Fibroblast of skin of scalp (primary cell): ENCODE measurements at regions not wholly inside any gene's neighbourhood (a gene's known extent, or its start where the extent isn't known, plus 50 kb on each side); places are given as distances from the start of the nearest gene placed in this dataset.
"Not testable (repeated sequence)": the region's sequence is repeated elsewhere in the genome, so short reads cannot be mapped to it uniquely, and the experiment has no call there.

Experiments used
- DNase-seq: peaks from one replicate; pipeline ENCODE4 v3.0.0-alpha.2; 2013

DNA sequence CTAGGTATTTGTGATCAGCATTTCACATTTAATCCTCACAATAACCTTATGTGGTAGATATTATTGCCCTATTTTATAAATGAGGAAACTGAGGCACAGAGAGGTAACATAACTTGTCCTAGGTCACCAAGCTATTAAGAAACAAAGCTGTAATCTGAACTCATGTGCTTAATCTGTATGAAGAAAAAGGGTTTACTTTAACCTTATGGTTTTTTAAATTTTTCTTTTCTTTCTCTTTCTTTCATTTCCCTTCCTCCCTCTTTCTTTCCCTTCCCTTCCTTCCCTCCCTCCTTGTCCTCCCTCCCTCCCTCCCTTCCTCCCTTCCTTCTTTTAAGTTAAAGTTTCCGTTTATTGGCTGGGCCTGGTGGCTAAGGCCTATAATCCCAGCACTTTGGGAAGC is 105.2 kb upstream of the AMZ2 start:
- DNase-seq = no peak

DNA sequence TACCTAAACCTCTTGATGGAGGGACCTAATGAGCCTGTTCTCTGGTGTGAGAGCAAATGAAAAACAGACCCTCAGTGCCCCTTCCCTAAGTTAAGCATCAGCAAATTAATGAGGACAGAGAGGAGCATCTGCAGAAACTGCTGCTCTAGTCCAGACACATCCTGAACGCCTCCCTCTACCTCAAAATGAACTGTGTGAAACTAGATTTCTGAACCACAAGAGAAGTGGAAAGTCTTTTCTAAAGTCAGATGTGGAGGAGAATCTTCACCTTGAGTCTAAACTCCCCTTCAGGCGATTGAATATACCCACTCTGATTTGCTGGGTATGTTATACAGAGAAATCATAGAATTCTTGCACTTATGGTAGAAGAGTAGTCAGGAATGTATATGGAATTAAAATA is 104.4 kb upstream of the AMZ2 start:
- no peak for DNase-seq

DNA sequence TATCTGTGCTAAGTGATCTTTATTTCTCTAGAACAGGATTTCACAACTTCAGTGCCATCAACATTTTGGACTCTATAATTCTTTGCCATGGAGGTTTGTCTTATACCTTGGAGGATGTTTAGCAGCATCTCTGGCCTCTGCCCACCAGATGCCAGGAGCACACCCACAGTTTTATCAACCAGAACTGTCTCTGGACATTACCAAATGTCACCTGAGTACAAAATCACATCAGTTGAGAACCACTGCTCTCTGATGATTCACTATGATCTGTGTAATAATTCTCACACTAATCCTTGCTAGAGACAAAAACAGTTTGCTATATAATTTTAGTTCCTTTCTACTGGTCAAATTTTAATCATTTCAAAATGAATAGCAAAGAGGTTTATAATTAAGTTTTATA is 102.8 kb upstream of the AMZ2 start:
- no peak for DNase-seq

DNA sequence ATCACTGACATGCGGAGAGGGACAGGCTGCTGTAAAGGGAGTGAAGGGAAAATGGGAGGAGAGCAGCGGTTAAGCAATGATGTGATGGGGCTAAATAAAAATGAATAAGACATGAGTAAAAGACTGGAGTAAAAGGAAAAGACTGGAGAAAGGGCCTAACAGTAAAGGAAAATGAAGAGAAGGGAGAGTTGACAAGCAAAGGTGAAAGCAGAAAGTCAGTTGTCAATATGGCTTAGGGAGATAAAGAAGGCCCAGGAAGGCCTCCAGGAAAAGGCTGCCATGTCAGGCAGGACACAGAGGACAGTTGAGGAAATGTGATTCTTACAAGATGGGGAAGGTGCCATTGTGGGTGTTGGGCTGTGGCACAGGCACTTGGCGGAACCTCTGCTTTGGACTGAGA is 98.9 kb upstream of the AMZ2 start:
- no peak for DNase-seq

DNA sequence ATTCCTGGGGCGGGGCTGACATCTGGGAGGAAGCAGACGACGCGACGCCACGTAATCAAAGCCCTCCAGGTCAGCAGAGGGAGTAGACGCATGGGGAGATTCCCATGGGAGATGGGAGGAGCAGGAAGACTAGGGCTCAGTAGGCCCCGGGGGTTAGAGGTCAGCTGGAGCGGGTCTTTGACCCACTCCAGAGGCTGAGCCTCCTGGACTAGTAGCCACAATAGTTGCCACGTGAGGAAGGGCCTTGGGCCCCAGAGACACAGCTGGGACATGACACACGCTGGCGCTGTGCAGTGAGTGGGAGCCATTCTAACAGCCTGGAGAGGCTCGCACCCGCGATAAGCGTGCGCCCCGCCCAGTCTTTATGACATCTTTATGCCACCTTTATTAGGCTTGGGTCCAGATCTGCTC is 95.7 kb upstream of the AMZ2 start:
- DNase-seq = no peak

DNA sequence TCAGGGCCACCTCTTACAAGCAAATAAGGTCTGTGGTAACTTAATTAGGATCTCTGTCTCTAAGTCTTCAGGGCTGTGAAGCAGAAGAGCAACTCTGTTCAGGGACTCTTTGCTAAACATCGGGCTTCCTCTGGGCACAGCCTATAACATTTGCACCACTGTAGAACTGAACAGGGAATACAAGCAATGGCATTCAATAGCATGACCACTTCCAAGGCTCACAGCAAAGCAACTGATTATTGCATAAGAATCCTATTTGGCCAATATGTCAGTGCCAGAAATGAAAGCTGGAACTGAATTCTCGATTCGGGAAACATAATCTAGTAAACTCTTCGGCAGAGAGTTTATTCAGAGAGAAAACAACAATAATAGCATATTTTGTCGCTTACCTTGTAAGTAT is 92.2 kb upstream of the AMZ2 start:
- DNase-seq = no peak

DNA sequence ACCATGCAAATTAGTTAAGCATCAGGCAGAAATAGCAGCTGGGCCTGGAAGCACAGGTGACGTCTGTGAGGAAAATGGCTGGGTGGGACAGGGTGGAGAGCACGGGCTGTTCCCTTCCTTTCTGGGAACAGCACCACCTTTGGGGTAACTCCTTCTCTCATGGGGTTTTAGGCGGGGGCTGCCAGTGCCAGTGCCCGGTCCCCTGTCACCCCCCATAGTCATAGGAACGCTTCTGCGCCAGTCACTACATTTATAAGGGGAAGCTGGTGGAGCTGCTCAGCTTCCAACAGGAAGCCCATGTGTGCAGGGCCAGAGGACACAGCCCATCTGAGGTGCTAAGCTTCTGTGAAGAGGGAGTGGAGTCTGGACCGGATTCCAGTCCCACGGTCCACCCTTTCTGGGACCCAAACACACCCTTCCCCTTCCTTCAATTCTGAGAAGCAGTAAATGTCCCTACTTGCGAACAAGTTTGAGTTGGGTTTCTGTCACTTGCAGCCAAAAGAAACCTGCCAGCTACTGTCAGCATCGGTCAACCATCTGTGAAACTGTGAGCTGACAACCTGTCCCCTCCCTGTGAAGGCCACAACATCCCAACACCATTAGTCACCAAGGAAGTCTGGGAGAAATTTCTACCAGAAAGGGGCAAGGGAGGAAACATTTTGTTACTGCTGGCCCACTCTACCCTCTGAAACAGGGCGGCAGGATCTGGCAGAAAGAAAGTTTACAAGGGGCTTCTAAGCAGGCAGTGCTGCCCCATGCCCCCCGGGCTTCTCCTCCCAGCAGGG is 86.0 kb upstream of the AMZ2 start:
- DNase-seq = peak; percentile 4

DNA sequence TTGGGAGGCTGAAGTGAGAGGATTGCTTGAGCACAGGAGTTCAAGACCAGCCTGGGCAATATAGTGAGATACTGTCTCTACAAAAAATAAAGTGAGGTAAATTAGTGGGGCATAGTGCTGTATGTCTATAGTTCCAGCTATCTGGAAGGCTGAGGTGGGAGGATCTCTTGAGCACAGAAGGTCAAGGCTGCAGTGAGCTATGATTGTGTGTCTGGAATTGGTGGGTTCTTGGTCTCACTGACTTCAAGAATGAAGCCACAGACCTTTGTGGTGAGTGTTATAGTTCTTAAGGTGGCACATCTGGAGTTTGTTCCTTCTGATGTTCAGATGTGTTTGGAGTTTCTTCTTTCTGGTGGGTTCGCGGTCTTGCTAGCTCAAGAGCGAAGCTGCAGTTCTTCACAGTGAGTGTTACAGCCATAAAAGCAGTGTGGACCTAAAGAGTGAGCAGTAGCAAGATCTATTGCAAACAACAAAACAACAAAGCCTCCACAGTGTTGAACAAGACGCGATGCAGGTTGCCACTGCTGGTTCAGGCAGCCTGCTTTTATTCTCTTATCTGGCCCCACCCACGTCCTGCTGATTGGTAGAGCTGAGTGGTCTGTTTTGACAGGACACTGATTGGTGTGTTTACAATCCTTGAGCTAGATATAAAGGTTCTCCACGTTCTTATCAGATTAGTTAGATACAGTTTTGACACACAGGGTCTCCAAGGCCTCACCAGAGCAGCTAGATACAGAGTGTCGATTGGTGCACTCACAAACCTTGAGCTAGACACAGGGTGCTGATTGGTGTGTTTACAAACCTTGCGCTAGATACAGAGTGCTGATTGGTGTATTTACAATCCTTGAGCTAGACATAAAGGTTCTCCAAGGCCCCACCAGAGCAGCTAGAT is 79.3 kb upstream of the AMZ2 start:
- not testable (repeated sequence) for DNase-seq

DNA sequence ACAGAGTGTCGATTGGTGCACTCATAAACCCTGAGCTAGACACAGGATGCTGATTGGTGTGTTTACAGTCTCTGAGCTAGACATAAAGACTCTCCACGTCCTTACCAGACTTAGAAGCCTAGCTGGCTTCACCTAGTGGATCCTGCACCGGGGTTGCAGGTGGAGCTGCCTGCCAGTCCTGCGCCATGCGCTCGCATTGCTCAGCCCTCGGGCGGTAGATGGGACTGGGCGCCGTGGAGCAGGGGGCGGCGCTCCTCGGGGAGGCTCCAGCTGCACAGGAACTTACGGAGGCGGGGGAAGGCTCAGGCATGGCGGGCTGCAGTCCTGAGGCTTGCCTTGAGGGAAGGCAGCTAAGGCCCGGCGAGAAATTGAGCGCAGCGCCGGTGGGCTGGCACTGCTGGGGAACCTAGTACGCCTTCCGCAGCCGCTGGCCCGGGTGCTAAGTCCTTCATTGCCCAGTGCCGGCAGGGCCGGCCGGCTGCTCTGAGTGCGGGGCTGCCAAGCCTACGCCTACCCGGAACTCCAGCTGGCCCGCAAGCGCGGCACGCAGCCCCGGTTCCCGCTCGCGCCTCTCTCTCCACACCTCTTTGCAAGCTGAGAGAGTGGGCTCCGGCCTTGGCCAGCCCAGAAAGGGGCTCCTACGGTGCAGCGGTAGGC is 78.5 kb upstream of the AMZ2 start:
- not testable (repeated sequence) for DNase-seq

DNA sequence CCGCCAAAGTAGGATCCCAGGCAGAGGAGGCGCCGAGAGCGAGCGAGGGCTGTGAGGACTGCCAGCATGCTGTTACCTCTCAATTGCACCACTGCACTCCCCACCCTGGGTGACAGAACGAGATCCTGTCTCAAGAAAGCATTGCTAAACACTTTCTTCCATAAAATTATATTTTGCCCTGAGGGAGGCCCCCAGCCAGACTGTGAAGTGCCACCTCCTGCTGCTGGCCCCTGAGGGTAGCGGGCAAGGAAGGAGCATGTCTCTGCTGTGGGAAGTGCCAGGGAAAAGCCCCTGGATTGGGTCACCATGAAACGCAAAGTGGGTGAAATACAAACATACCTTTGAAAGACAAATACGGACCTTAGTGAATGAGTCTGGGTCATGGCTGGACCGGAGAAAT is 78.0 kb upstream of the AMZ2 start:
- no peak for DNase-seq

DNA sequence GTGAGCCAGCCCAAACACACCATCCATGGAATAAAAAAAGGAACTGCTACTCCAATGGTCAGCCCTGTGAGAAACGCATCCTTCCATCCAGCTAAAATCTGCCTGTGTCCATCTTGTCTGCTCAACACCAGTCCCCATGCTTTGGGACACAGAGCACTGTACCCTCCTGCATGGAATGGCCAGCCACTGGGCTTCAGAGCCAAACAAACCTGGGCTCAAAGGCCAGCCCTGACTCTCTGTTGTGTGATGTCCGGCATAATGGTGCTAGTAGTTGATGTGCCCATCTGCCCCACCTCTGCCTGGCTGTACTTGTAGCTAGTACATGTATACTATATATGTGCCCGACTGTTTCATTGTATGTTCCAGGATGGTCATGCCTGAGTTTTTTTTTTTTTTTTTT is 77.6 kb upstream of the AMZ2 start:
- no peak for DNase-seq

DNA sequence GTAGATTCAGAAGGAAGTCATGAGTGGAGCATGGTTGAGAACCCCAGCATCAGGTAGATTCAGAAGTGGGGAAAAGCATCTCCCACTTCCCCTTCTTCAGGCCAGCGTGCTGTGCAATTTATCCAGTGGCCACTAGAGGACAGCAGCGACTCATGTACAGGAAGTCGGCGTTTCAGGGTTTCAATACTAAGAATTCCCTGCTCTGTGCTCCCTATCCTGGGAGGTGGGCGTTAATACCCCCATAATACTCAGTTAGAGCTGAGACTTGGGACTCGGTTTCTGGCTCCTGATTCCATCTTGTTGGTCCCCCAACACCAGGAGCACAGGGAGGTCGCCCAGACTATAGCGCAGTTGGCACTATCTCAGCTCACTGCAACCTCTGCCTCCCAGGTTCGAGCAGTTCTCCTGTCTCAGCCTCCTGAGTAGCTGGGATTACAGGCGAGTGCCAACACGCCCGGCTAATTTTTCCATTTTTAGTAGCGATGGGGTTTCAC is 75.3 kb upstream of the AMZ2 start:
- peak; percentile 57 for DNase-seq

DNA sequence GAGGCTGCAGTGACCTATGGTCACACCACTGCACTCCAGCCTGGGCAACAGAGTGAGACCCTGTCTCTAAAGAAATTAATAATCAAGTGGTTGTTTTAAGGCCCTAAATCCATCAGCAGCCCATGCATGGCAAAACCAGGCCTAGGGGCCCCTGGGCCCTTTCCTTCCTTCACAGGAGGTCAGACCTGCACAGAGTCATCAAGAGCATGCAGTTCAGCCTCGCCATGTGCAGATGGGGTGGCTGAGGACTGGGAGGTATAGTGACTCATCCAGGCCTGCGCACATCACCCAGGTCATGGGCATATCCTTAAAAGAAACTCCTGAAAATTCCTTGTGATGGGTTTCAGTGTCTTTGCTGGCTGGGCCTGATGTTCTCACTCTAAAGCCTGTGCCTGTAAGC is 72.4 kb upstream of the AMZ2 start:
- no peak for DNase-seq

DNA sequence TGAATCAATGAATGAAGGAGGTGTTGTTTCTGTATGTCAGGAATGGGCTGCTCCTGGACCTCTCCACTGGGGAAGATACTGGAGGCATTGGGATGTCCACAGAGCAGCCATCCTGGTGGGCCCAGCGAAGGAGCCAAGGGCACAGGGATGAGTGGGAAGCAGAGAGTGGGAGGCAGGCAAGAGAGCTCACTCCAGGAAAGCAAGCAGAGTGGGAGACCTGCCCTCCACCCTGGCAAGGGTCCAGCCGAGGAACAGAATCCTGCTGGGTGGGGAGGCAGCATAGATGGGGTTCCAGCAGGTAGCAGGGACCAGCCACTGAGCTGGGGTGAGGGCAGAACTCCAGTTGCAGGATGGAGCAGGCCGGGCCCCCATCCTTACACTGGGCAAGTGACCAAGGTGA is 71.9 kb upstream of the AMZ2 start:
- no peak for DNase-seq

DNA sequence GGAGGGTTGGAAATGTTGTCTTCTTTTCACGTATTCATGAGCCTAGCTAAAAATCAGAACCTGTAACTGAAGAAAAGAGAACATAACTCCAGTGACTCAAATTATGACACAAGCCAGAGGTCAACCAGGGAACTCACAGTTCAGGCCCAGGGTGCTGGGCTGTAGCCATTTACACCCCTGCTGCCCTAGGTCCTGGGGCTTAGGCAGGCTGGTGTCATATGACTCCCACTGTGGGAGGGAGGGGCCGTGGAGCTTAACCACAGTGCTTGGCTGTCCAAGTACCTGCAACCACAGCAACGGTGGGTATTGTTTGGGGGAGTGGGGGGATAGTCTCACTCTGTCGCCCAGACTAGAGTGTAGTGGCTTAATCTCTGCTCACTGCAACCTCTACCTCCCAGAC is 71.1 kb upstream of the AMZ2 start:
- DNase-seq = no peak

DNA sequence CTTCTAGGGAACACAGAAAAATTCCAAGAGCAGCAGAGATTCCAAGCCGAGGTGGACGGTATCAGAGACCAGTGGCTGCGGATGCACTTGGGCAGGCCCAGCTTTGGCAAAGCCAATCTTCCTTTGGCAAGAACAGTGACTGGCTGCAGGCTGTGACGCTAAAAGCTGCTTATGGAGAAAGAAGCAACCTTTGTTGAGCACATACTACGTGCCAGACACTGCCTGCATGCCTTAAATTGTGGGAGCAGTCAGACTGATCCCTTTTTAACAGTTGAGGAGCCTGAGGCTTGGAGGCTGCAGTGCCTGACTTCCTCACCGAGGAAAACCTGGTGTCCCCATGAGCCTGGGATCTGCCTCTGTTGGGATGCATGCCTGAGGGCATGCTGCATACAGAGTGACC is 69.0 kb upstream of the AMZ2 start:
- no peak for DNase-seq

DNA sequence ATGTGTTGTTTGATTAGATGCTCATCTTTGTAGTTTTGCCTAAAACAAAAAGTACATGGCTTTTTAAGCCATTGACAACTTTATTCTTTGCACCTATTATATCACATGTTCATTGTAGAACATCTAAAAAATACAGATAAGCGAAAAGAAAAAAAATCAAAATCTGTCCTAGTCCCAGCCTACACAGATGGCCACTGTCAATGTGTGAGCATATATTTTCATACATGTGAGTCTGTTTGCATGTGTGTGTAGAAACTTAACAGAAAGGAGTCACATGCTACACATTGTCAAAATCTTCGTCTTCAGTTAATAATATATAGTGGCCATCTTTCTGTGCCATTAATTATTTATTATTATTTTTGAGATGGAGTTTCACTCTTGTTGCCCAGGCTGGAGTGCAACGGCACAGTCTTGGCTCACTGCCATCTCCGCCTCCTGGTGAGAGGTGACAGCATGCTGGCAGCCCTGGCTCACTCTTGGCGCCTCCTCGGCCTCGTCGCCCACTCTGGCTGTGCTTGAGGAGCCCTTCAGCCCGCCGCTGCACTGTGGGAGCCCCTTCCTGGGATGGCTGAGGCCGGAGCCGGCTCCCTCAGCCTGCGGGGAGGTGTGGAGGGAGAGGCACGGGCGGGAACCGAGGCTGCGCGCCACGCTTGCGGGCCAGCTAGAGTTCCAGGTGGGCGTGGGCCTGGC is 68.5 kb upstream of the AMZ2 start:
- DNase-seq = no peak

DNA sequence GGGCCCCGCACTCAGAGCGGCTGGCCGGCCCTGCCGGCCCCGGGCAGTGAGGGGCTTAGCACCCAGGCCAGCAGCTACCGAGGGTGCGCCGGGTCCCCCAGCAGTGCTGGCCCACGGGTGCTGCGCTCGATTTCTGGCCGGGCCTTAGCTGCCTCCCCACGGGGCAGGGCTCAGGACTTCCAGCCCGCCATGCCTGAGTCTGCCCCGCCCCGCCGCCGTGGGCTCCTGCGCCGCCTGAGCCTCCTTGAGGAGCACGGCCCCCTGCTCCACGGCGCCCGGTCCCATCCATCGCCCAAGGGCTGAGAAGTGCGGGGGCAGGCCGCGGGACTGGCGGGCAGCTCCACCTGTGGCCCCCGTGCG is 67.9 kb upstream of the AMZ2 start:
- no peak for DNase-seq

DNA sequence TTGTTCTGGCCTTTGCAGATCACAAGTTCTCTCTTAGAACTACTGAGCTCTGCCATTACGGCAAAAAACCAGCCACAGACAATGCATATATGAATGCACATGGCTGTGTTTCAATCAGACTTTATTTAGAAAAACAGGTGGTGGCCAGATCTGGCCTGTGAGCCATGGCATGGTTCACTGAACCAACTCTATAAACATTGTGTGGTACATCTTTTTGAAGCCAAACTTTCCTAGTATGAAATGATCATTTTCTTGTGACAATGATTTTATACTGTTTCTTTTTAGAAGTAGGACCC is 65.9 kb upstream of the AMZ2 start:
- DNase-seq = no peak

DNA sequence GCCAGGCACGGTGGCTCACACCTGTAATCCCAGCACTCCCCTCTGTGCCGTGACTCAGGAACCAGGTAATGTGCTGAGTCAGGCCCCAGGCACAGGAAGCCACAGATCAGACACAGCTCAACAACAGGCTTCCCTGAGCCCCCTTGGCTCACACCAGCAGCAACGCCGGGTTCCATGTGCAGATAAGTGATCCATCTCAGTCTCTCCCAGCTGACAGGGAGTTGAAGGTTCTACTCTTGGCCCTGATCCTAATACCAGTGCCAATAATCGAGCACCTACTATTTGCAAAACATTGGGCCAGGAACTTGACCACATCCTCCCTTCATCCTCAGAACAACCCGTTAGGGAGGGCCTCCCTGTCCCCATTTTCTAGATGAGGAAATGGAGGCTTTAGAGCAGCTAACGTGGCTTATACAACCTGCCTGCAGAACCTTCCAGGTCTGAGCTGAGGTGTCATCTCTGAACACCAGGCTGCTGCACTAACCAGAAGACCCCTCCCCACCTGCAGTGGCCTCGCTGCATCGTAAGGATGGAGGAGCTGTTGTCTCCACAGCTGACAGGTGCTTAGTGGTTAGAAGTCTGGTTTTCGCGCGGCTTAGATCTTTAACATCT is 64.8 kb upstream of the AMZ2 start:
- DNase-seq = no peak

DNA sequence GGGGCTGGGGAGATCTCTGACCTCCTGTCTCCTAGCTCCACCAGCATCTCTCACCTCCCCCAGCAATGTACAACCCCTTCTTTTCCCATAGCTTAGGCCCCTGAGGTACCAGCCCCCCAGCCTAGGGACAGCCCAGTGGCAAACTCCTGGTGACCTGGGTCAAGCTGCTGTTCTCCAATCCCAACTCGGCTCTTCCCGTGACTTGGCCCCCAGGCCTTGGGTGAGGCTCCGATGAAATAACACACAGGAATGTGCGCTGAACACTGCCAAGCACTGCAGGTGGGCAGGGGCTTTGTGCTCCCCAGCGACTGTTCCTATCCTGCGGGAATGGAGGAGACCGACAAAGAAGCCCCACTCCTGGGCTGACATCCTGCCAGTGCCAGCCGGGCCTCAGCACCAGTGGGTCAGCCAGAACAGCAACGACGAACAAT is 63.7 kb upstream of the AMZ2 start:
- DNase-seq = no peak

DNA sequence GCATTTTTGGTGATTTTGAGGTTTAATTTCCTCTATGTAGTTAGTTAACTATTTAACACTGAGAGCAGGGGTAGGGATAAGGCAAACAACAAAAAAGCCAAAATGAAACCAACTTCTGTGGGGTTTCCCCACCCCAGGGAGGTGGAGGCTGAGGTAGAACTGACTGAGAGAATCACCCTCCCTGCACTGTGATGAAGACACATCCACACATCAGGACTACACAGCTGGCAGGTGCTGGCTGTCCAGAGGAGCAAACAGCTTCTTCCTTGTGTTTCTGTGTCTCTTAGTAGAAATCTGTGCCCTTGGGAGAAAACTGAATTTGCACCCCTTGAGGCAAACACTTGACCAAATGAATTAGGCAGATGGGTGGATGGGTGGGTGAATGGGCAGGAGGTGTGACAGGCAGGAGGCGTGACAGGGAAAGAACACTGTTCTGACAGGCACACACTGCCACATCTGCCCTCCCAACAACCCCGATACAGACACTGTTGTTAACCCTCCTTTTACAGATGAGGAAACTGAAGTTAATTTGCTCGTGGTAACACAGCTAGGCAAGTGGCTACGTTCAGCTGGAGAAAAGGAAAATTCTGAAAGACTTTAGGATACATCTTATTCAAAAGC is 62.9 kb upstream of the AMZ2 start:
- no peak for DNase-seq
